Astrocyte of the hippocampus (primary cell): ENCODE measurements at regions not wholly inside any gene's neighbourhood (a gene's known extent, or its start where the extent isn't known, plus 50 kb on each side); places are given as distances from the start of the nearest gene placed in this dataset.
"Not testable (repeated sequence)": the region's sequence is repeated elsewhere in the genome, so short reads cannot be mapped to it uniquely, and the experiment has no call there.

Source experiments
- DNase-seq: peaks from one replicate; pipeline ENCODE4 v3.0.0; 2011; ENCODE audit warnings: low read depth, low spot score

- DNase-seq = no peak
Observed at GRCh38 chr10:120110196-120110595, 217.7 kb downstream of the SEC23IP start.

- no peak for DNase-seq
Observed at GRCh38 chr10:120111628-120112027, 219.1 kb downstream of the SEC23IP start.

GRCh38 chr10:120112809-120113208 is 220.3 kb downstream of the SEC23IP start:
- DNase-seq = no peak

- DNase-seq = no peak
Observed at GRCh38 chr10:120115959-120116358, 223.4 kb downstream of the SEC23IP start.

GRCh38 chr10:120121768-120122167 is 229.2 kb downstream of the SEC23IP start:
- no peak for DNase-seq

GRCh38 chr10:120131183-120131582 is 238.7 kb downstream of the SEC23IP start:
- peak; percentile 69 for DNase-seq

GRCh38 chr10:120132811-120133210 is 240.3 kb downstream of the SEC23IP start:
- no peak for DNase-seq

GRCh38 chr10:120138689-120139088 is 246.2 kb downstream of the SEC23IP start:
- no peak for DNase-seq

GRCh38 chr10:120145107-120145506 is 252.6 kb downstream of the SEC23IP start:
- DNase-seq = no peak

GRCh38 chr10:120156614-120157274 is 264.2 kb downstream of the SEC23IP start:
- DNase-seq = no peak

GRCh38 chr10:120161111-120161510 is 268.6 kb downstream of the SEC23IP start:
- DNase-seq = peak; percentile 59

GRCh38 chr10:120162471-120162870 is 269.9 kb downstream of the SEC23IP start:
- no peak for DNase-seq

GRCh38 chr10:120172356-120172755 is 279.8 kb downstream of the SEC23IP start:
- DNase-seq = peak; percentile 90

GRCh38 chr10:120174491-120174890 is 282.0 kb downstream of the SEC23IP start:
- DNase-seq = no peak

GRCh38 chr10:120177330-120177729 is 279.7 kb upstream of the PLPP4 start:
- no peak for DNase-seq

GRCh38 chr10:120180160-120180559 is 276.9 kb upstream of the PLPP4 start:
- DNase-seq = no peak

- no peak for DNase-seq
Observed at GRCh38 chr10:120181154-120181553, 275.9 kb upstream of the PLPP4 start.

GRCh38 chr10:120182431-120182830 is 274.6 kb upstream of the PLPP4 start:
- DNase-seq = no peak

GRCh38 chr10:120183546-120183945 is 273.5 kb upstream of the PLPP4 start:
- DNase-seq = no peak

GRCh38 chr10:120184547-120185337 is 272.3 kb upstream of the PLPP4 start:
- DNase-seq = no peak

- DNase-seq = no peak
Observed at GRCh38 chr10:120186506-120186905, 270.5 kb upstream of the PLPP4 start.

GRCh38 chr10:120187168-120187567 is 269.9 kb upstream of the PLPP4 start:
- DNase-seq = not testable (repeated sequence)

GRCh38 chr10:120188950-120189349 is 268.1 kb upstream of the PLPP4 start:
- no peak for DNase-seq
